ENCODE measurements at regions not wholly inside any gene's neighbourhood (a gene's known extent, or its start where the extent isn't known, plus 50 kb on each side); places are given as distances from the start of the nearest gene placed in this dataset.
A peak's percentile ranks its signal among the peaks of the same experiment; 100 is the strongest.

- DNase-seq (ENCODE audit: insufficient read length, low spot score), result no peak
- no peak for FAIRE-seq
Measured at GRCh38 chr12:107394693-107395092, 290.9 kb upstream of the PWP1 start.

GRCh38 chr12:107395817-107396216, 289.8 kb upstream of the PWP1 start:
- no peak for FAIRE-seq
- no peak for DNase-seq (ENCODE audit: insufficient read length, low spot score)

GRCh38 chr12:107396991-107397390, 288.6 kb upstream of the PWP1 start:
- FAIRE-seq (no peak), DNase-seq (ENCODE audit: insufficient read length, low spot score) (no peak)

- DNase-seq (ENCODE audit: insufficient read length, low spot score) (no peak), FAIRE-seq (no peak)
Measured at GRCh38 chr12:107397890-107398500, 287.6 kb upstream of the PWP1 start.

GRCh38 chr12:107399046-107399445, 286.6 kb upstream of the PWP1 start:
- DNase-seq (ENCODE audit: insufficient read length, low spot score) (no peak), FAIRE-seq (no peak)

- FAIRE-seq (no peak), DNase-seq (ENCODE audit: insufficient read length, low spot score) (no peak)
Measured at GRCh38 chr12:107400686-107401447, 284.7 kb upstream of the PWP1 start.

GRCh38 chr12:107402041-107403022, 283.3 kb upstream of the PWP1 start:
- DNase-seq (ENCODE audit: insufficient read length, low spot score), result peak; percentile 18
- no peak for FAIRE-seq

GRCh38 chr12:107404981-107405380, 280.6 kb upstream of the PWP1 start:
- FAIRE-seq (peak; percentile 44), DNase-seq (ENCODE audit: insufficient read length, low spot score) (no peak)

- no peak for FAIRE-seq
- no peak for DNase-seq (ENCODE audit: insufficient read length, low spot score)
Measured at GRCh38 chr12:107405436-107405835, 280.2 kb upstream of the PWP1 start.

- no peak for DNase-seq (ENCODE audit: insufficient read length, low spot score)
Measured at GRCh38 chr12:107406932-107407331, 278.7 kb upstream of the PWP1 start.

GRCh38 chr12:107411792-107412535, 273.6 kb upstream of the PWP1 start:
- FAIRE-seq, result no peak

More at GRCh38 chr12:107406932-107407331, 278.7 kb upstream of the PWP1 start:
- FAIRE-seq, result no peak

GRCh38 chr12:107415071-107415470, 270.5 kb upstream of the PWP1 start:
- no peak for DNase-seq (ENCODE audit: insufficient read length, low spot score)
- no peak for FAIRE-seq

More at GRCh38 chr12:107411792-107412535, 273.6 kb upstream of the PWP1 start:
- no peak for DNase-seq (ENCODE audit: insufficient read length, low spot score)

GRCh38 chr12:107415834-107416233, 269.8 kb upstream of the PWP1 start:
- DNase-seq (ENCODE audit: insufficient read length, low spot score) (no peak), FAIRE-seq (no peak)

- DNase-seq (ENCODE audit: insufficient read length, low spot score), result no peak
- no peak for FAIRE-seq
Measured at GRCh38 chr12:107417004-107417403, 268.6 kb upstream of the PWP1 start.

- DNase-seq (ENCODE audit: insufficient read length, low spot score) (no peak), FAIRE-seq (no peak)
Measured at GRCh38 chr12:107418981-107419380, 266.6 kb upstream of the PWP1 start.

- DNase-seq (ENCODE audit: insufficient read length, low spot score) (no peak), FAIRE-seq (no peak)
Measured at GRCh38 chr12:107423531-107423930, 262.1 kb upstream of the PWP1 start.

GRCh38 chr12:107429006-107429705, 256.4 kb upstream of the PWP1 start:
- FAIRE-seq (no peak), DNase-seq (ENCODE audit: insufficient read length, low spot score) (no peak)

GRCh38 chr12:107431942-107432341, 253.7 kb upstream of the PWP1 start:
- DNase-seq (ENCODE audit: insufficient read length, low spot score) (no peak), FAIRE-seq (no peak)

GRCh38 chr12:107435072-107435471, 250.5 kb upstream of the PWP1 start:
- FAIRE-seq (no peak), DNase-seq (ENCODE audit: insufficient read length, low spot score) (no peak)

GRCh38 chr12:107435520-107435919, 250.1 kb upstream of the PWP1 start:
- no peak for FAIRE-seq
- DNase-seq (ENCODE audit: insufficient read length, low spot score), result no peak

All from GM19239 (cell line).